ENCODE measurements at regions not wholly inside any gene's neighbourhood (a gene's known extent, or its start where the extent isn't known, plus 50 kb on each side); places are given as distances from the start of the nearest gene placed in this dataset.

GRCh38 chr9:106062250-106062649 lies 367.9 kb downstream of the TMEM38B start:
- TF ChIP-seq EZH2 (optimal IDR thresholded peaks at IDR 0.05; ENCODE audit: low read depth, low read length) (no peak), CTCF (IDR thresholded peaks at IDR 0.05; ENCODE audit: low read length) (no peak)

Data from MM.1S (cell line).